ENCODE measurements at regions not wholly inside any gene's neighbourhood (a gene's known extent, or its start where the extent isn't known, plus 50 kb on each side); places are given as distances from the start of the nearest gene placed in this dataset.

- no peak for DNase-seq
These were observed 61.9 kb upstream of the CIBAR2 start for GRCh38 chr16:85173981-85174751.

DNA sequence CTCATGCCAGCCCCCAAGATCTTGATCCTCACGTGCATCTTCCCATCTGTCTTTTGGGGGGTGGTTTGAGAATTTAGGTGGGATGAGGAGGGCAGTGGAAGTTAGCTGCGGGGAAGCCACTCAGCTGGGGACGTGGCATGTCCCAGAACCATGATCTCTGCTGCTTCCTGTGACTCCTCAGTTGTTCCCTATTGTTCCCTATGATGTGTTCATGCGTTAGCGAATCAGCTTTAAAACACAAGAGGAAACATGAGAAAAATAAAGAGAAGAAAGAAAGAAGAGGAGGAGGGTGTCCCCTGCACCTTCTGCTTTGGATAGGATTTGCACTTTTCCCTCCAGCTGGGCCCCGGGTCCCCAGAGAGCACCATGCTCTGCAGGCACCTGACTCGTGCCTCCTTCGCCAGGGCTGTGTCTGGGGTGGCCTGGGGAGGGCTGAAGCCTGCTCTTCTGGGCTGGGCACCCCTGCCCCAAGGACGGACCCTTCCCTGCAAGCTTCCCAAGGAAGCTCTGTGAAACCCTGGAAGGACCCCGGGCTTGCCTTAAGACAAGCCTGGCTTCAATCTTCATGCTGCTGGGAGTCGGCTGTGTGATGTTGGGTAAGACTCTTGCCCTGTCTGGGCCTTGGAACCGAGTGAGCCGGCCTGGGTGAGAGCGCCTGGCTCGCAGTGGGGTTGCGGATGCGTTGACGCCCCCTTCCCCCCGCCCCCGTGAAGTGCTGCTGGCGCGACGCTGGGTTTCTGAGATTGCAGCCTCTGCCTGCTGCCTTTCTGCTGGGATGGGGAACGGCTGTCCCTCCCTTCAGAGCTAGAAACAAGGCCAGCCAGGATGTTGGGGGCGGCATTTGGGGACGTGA lies 62.8 kb upstream of the CIBAR2 start:
- no peak for DNase-seq

DNA sequence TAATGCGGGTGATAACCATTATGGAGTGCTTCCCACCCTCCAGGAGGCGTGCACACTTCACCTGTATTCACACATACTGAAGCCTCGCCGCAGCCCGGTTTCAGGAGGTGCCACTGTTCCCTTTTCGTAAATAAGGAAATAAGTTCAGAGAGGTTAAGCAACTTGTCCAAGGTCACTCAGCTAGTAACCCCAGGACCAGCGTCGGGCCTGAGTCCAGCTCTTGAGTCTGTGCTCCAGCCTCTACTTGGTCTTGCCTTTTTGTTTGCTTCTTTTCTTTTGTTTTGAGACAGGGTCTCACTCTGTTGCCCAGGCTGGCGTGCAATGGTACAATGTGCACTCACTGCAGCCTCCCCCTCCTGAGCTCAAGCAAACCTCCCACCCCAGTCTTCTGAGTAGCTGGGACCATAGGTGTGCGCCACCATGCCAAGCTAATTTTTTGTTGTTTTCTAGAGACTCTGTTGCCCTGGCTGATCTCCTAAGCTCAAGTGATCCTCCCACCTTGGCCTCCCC lies 63.5 kb upstream of the CIBAR2 start:
- no peak for DNase-seq

DNA sequence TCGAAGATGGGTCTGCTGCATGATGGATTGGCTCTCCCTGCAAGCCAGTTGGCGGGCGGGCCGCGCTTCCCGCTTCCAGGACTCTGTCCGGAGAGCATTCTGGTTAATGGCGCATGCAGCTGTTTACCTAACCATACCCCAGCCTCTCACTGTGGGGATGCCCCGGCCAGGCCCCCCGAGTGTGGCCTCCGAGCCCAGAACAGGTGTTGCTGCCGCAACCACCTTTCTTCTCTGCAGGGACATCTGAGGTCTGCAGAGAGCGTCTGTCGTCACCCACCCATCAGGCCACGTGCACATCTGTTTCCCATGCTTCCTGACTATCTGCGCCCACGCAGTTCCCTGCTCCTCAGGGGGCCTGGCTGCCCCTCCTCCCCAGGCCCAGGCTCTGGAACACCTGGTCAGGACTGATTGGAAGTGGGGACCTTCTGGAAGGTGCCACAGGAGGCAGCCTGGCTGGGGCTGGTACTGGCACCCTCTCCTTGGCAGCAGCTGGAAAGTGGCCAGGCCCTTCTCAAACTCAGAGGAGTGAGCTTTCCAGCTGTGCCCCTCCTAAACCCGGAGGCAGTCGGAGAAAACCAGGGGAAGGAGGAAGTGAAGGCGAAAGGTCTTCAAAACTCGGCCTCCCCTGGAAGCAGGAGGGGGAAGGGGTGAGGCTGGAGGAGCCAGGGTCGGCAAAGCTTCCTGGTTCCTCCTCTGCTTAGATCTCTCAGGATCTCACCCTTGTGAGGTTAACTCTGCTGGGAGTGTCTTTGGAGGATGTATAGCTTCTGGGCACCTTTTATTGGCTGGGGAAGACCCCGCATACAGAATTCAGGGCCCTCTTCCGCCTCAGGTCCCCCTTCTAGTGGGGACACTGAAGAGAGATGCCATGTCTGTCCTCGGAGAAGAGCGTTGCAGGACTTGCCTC lies 64.5 kb upstream of the CIBAR2 start:
- no peak for DNase-seq

DNA sequence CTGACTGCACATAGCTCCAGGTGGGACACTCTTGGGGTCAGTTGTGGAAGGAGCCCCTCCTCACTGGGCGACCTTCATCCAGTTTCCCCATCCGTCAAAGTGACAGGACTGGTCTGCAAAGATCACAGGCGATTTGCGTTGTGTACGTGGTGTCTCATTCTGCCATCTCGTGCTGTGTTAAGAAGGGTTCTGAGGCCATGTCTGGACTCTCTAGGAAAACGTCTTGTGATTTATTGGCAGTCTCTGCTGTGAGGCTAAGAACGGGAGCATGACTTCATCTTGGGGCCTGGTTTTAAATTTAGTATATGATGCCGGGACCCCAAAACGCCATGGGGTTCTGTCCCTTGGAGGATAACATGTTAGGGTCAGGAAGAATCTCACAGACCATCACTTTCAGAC lies 65.2 kb upstream of the CIBAR2 start:
- DNase-seq, result no peak

- no peak for DNase-seq
These were observed 65.8 kb upstream of the CIBAR2 start for GRCh38 chr16:85178006-85178591.

DNA sequence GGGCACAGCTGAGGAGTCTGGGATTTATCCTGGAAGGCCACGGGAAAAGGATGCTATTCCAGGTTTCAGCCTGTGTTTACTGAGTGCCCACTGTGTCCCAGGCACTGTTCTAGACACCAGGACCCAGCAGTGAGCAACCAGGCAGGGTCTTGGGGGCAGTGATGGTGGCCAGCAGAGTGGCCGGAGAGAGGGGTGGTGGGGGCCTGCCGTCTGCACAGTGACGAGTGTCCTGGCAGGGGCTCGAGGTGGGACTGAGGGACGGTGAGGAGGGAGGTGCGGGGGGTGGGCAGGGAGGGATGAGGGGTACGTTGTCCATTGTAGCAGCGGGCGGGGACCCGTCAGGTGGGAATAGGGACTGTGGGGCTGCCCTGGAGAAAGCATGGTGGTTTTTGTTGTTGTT lies 66.3 kb upstream of the CIBAR2 start:
- DNase-seq, result no peak

DNA sequence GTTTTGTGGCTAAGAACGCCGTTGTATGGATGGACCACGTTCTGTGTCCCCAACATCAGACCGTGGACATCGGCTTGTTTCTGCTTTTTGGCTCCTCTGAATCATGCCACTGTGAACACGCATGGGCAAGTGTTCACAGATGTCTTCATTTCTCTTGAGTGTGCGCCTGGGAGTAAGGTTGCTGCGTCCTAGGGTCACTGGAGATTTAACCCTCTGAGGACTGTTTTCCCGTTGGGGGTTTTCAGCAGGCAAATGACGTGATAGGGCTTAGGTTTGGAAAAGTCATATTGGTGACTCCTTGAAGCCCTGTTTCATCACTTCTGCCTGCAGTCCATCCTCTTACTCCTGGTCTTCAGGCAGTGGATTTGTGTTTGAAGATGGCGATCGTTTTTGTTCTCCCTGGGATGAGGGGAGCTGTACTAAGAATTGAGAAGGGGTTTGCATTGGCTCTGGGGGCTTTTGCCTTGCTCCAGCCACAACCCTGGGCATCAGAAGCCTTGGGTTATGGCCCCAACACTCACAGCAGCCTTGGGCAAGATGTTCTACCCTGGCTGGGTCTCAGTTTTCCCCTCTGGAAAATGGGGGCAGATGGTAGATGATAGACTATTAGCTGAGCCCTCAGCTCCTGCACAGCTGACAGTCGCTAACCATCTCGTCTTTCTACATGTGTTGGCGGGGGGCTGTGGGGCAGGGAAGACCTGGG lies 67.2 kb upstream of the CIBAR2 start:
- no peak for DNase-seq

DNA sequence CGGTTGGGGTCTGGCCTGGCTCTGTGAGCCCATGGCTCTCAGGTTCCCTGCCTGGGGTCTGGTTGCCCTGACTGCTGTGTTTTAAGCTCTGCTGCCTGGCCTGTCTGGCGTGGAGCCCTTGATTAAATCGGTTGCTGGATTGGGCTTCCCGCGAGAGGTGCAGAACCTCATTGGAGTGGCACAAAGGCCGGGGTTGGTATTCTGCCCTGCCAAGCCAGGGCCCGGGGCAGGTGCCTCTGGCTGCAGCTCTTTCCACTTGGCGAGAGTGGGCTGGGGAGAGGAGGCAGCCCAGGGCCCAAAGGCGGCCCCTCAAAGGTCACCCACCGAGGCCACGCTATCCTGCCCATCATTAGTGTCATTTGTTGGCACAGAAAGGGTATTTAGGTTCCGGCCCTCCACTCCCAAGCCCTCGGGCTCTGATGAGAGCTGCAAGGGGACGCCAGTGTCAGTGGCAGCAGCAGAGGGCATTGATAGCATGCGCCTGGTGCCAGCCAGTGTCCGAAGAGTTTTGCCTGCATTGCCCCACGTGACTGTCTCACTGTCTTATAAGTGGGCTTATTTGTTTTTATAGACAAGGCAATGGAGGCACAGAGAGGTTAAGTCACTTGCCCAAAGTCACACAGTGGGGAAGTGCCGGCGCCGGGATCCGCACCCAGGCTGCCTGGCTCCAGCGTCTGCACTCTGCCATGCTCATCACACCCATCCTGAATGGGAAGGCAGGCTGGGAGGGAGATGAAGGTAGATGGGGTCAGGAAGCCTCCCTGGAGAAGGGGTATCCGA lies 68.0 kb upstream of the CIBAR2 start:
- DNase-seq, result no peak

DNA sequence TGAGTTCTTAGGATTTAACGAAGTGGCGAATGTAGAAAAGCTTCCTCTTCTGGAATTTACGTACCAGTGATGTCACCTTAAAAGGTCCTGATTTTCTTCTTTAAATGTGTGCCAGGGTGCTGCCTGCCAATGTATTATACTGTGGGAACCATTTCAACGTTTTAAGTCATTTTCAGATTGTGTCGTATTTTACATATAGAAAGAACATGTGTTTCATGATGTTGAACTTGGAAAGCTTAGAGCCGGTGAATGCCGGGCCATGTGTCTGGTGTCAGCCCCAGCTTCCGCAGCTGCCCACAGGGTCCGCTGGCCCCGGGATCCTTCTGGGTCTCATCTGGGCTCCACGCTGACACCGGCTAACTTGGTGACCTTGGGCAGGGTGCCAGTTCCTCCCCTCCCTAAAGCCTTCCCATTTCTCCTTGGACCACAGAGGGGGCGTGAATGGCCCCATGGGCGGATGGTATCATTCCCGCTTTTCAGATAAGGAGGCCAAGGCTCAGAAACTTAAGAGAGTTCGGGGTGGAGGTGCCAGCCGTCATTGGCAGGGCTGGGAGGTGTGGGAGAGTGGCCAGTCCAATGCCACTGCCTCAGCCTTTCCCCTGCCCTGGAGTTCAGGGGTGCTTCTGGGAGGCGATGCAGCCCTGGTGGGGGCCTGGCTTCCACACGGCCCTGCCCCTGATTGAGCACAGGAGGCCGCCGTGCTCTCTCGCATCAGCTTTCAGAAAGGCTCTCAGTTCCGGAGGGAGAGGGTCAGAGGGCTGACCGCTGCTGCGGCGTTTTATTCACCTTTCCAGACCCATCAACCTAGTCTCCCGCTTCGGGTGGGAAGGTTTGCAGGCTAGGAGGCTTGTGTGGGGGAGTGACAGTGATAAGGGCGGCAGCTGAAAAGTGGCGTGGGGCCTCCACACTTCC lies 68.8 kb upstream of the CIBAR2 start:
- DNase-seq, result no peak

DNA sequence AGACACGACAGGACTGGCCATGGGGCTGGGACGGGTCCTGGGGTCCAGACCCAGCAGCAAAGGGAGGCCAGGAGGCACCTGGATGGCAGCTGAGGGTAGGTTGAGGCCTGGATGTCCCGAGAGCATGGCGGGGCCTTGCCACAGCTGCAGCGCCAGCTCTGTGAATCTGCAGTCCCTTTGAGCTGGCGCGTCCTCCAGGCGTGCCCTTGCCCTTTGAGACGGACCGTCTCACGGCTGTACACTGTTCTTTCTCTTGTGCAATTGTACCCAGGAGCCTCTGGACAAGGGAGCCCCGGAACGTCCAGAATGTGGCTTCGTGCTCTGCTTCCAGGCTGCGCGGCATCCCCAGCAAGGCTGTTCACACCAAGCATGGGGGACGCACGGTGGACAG lies 69.5 kb upstream of the CIBAR2 start:
- DNase-seq, result no peak

DNA sequence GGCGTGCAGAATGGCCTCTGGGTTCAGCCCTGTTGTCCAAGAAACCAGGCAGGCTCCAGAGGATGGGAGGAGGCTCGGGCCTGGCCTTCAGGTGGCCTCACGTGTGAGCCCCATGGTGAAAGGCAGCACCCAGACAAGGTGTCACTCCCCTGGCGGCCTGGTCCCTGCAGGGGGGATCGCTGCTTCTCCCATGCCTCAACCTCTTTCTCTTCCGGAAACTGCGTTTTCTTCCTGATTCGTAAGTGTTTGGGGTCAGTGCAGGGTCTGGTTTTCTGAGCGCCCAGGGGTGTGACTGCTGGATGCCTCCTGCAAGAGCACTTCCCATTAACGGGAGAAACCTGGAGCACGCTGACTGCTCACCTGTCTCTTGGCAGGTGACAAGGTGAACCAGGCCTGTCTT lies 70.0 kb upstream of the CIBAR2 start:
- DNase-seq, result no peak

DNA sequence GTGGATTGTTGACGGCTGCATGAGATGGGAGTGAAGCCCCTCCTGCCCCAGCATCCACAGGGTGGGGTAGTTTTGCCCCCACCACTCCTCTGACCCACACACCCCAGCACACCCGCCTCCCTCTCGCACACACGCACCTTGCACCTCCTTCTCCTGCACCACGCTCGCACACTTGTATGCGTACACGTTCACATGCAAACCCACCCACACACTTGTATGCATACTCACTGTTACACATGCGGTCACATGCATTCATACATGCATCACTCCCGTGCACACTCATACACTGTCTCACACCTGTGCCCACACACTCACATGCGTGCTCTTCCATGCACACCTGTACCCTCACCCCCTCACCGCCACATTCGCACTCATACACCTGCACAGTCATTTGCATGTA lies 70.5 kb upstream of the CIBAR2 start:
- no peak for DNase-seq

- DNase-seq, result no peak
These were observed 71.3 kb upstream of the CIBAR2 start for GRCh38 chr16:85183564-85183963.

DNA sequence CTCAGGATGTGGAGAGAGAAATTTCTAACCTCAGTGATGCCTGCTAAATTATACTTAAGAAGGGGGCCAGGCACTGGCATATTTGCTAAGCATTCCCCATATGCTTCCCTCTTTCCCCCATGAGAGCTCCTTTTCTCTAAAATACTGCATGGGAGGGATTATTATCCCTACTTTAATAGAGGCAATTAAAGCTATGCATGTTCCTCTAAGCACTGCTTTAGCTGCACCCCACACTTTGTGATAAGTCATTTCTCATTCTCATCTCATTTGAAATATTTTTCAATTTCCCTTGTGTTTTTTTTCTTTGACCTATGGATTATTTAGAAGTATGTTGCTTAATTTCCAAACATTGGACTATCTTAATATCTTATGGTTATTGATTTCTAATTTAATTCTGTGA lies 72.1 kb upstream of the CIBAR2 start:
- no peak for DNase-seq

GRCh38 chr16:85185303-85186100 lies 73.2 kb upstream of the CIBAR2 start:
- no peak for DNase-seq

DNA sequence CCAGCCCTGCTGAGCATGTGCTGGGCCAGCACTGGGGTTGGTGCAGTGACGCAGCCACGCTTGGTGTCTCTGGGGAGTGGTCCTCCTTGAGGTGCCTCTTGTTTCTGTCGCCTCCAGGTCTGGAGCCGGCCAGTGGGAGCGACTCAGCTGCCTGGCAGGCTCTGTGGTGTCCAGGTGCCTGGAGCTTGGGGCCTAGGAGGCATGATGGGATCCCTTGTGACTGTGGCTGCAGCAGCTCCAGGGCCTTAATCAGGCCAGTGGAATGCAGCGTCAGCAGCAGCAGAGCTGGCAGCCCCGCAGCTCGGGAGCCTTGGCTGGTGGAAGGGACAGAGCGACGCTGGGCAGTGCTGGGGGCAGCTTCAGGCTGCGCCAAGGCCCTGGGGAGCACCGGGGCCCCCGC lies 74.7 kb upstream of the CIBAR2 start:
- no peak for DNase-seq

GRCh38 chr16:85187447-85187846 lies 75.2 kb upstream of the CIBAR2 start:
- DNase-seq, result no peak

GRCh38 chr16:85187886-85188285 lies 75.6 kb upstream of the CIBAR2 start:
- no peak for DNase-seq

Measured in activated CD4-positive, CD25-positive, alpha-beta regulatory T cell treated with anti-CD3 and anti-CD28 coated beads, Interleukin-2, amount 50 U/mL, for 72 hours (primary cell).